ENCODE measurements at regions not wholly inside any gene's neighbourhood (a gene's known extent, or its start where the extent isn't known, plus 50 kb on each side); places are given as distances from the start of the nearest gene placed in this dataset.
"Not testable (repeated sequence)": the region's sequence is repeated elsewhere in the genome, so short reads cannot be mapped to it uniquely, and the experiment has no call there.

- no peak for DNase-seq (ENCODE audit: low read depth)
- no peak overlapping the region for H3K4me3 ChIP-seq (ENCODE audit: low read depth, low read length)
- no peak for TF ChIP-seq CTCF (IDR thresholded peaks at IDR 0.05; ENCODE audit: insufficient read depth, low read depth, low read length)
Observed at GRCh38 chr9:88833946-88834345, 157.3 kb upstream of the S1PR3 start.

- DNase-seq (ENCODE audit: low read depth): peak; percentile 87
- TF ChIP-seq CTCF (IDR thresholded peaks at IDR 0.05; ENCODE audit: insufficient read depth, low read depth, low read length): no peak
- H3K4me3 ChIP-seq (ENCODE audit: low read depth, low read length): no peak overlapping the region
Observed at GRCh38 chr9:88835038-88835466, 156.2 kb upstream of the S1PR3 start.

- TF ChIP-seq CTCF (IDR thresholded peaks at IDR 0.05; ENCODE audit: insufficient read depth, low read depth, low read length): no peak
- peak; percentile 63 for DNase-seq (ENCODE audit: low read depth)
- no peak overlapping the region for H3K4me3 ChIP-seq (ENCODE audit: low read depth, low read length)
Observed at GRCh38 chr9:88835772-88836171, 155.5 kb upstream of the S1PR3 start.

- TF ChIP-seq CTCF (IDR thresholded peaks at IDR 0.05; ENCODE audit: insufficient read depth, low read depth, low read length): no peak
- no peak for DNase-seq (ENCODE audit: low read depth)
- H3K4me3 ChIP-seq (ENCODE audit: low read depth, low read length): no peak overlapping the region
Observed at GRCh38 chr9:88837731-88838130, 153.5 kb upstream of the S1PR3 start.

- DNase-seq (ENCODE audit: low read depth); H3K4me3 ChIP-seq (ENCODE audit: low read depth, low read length): not testable (repeated sequence)
Observed at GRCh38 chr9:88849878-88850277, 141.4 kb upstream of the S1PR3 start.

- H3K4me3 ChIP-seq (ENCODE audit: low read depth, low read length): no peak overlapping the region
- peak; percentile 91 for DNase-seq (ENCODE audit: low read depth)
- TF ChIP-seq CTCF (IDR thresholded peaks at IDR 0.05; ENCODE audit: insufficient read depth, low read depth, low read length): no peak
Observed at GRCh38 chr9:88852794-88853193, 138.5 kb upstream of the S1PR3 start.

GRCh38 chr9:88870627-88871026 is 120.6 kb upstream of the S1PR3 start:
- TF ChIP-seq CTCF (IDR thresholded peaks at IDR 0.05; ENCODE audit: insufficient read depth, low read depth, low read length): no peak
- DNase-seq (ENCODE audit: low read depth): no peak
- no peak overlapping the region for H3K4me3 ChIP-seq (ENCODE audit: low read depth, low read length)

Data from fibroblast of villous mesenchyme (primary cell).